ENCODE measurements at regions not wholly inside any gene's neighbourhood (a gene's known extent, or its start where the extent isn't known, plus 50 kb on each side); places are given as distances from the start of the nearest gene placed in this dataset.

DNA sequence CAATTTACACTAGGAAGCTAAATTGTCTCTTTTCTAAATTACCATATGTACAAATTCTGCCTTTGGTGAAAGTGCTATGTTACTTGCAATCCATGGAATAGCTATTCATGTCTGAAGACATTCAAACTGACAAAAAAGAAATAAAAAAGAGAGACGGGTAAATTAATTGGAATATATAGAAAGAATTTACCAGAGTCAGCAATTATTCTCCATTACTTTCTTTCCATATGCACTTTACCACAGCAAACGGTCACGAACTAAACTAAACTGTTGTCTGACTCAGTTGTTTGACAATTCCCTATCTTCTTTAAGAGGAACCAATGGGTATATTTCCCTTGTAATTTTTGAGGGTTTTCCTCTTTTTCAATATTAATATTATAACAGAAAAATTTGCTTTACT lies 85.7 kb downstream of the HOXA1 start:
- intact Hi-C loops (cut with micrococcal nuclease), result no loop called here
- Histone ChIP-seq H3K9me3 (ENCODE audit: control insufficient read depth in 1 of 2, insufficient read depth in 1 of 2, low read depth in 1 of 2, low read length in 2 of 2) (no peaks in the 10 kb centered on the region), H3K36me3 (ENCODE audit: control insufficient read depth in 1 of 2, insufficient read depth in 2 of 2, low read length in 2 of 2) (no peaks in the 10 kb centered on the region), H3K27ac (ENCODE audit: low read depth, low read length) (no peak overlapping the region), H3K27me3 (ENCODE audit: insufficient read depth, low read length) (no peaks in the 10 kb centered on the region), H3K9me2 (ENCODE audit: insufficient read depth) (no peaks in the 10 kb centered on the region), H4K20me1 (ENCODE audit: insufficient read depth) (no peaks in the 10 kb centered on the region), H3K9ac (ENCODE audit: low read length) (no peak overlapping the region), H3K4me3 (replicated peaks in 1 of 2; ENCODE audit: low read depth in 1 of 2, low read length in 2 of 2) (no peak overlapping the region), H3K4me2 (ENCODE audit: low read length) (no peak overlapping the region), H3K79me2 (ENCODE audit: insufficient read depth, low read length) (no peaks in the 10 kb centered on the region), H2AFZ (ENCODE audit: low read depth, low read length, poor library complexity, severe bottlenecking) (no peak overlapping the region), H3K4me1 (ENCODE audit: control insufficient read depth in 1 of 2, insufficient read depth in 2 of 2, low read length in 2 of 2) (no peaks in the 10 kb centered on the region)
- CTCF ChIA-PET, result no interaction called here
- ATAC-seq, result no peak
- DNase-seq (ENCODE audit: low read depth, low spot score), result no peak
- POLR2A ChIA-PET, result no interaction called here
- RAD21 ChIA-PET (ENCODE audit: low non-redundant PET in 1 of 2, low total read pairs in 2 of 2, uncharacterized antibody in 2 of 2, unreplicated experiment in 2 of 2), result no interaction called here
- BruUV-seq (replicated peaks), result no TSS peak
- no peak for TF ChIP-seq EZH2 (IDR thresholded peaks at IDR 0.05)
- TF ChIP-seq SRF (IDR thresholded peaks at IDR 0.05; ENCODE audit: low read depth), result no peak
- no peak for TF ChIP-seq CEBPB (IDR thresholded peaks at IDR 0.05; ENCODE audit: low read depth)
- no peak for TF ChIP-seq POLR2AphosphoS5 (IDR thresholded peaks at IDR 0.05; ENCODE audit: low read depth, low read length)
- no peak for TF ChIP-seq POLR2A (IDR thresholded peaks at IDR 0.05; ENCODE audit: borderline replicate concordance, extremely low read depth, insufficient read depth, insufficient read length)

DNA sequence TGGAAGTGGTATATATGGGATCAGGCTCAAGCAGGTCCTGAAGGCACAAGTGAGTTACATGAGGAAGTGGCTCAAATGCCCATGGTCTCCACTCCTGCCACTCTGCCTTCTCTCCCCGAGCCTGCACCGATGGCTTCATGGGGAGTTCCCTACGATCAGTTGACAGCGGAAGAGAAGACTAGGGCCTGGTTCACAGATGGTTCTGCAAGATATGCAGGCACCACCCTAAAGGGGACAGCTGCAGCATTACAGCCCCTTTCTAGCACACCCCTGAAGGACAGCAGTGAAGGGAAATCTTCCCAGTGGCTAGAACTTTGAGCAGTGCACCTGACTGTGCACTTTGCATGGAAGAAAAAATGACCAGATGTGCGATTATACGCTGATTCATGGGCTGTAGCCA lies 95.3 kb downstream of the HOXA1 start:
- no peaks in the 10 kb centered on the region for H3K27me3 ChIP-seq (ENCODE audit: insufficient read depth, low read length)
- no peaks in the 10 kb centered on the region for H4K20me1 ChIP-seq (ENCODE audit: insufficient read depth)
- DNase-seq (ENCODE audit: low read depth, low spot score), result no peak
- H3K4me1 ChIP-seq (ENCODE audit: control insufficient read depth in 1 of 2, insufficient read depth in 2 of 2, low read length in 2 of 2), result no peaks in the 10 kb centered on the region
- ATAC-seq, result no peak
- no peaks in the 10 kb centered on the region for H3K79me2 ChIP-seq (ENCODE audit: insufficient read depth, low read length)
- H3K36me3 ChIP-seq (ENCODE audit: control insufficient read depth in 1 of 2, insufficient read depth in 2 of 2, low read length in 2 of 2), result no peaks in the 10 kb centered on the region
- BruUV-seq (replicated peaks), result no TSS peak
- H3K27ac ChIP-seq (ENCODE audit: low read depth, low read length), result no peak overlapping the region
- no peak overlapping the region for H3K9ac ChIP-seq (ENCODE audit: low read length)
- intact Hi-C loops (cut with micrococcal nuclease), result no loop called here
- H2AFZ ChIP-seq (ENCODE audit: low read depth, low read length, poor library complexity, severe bottlenecking), result no peak overlapping the region
- no peak overlapping the region for H3K4me3 ChIP-seq (replicated peaks in 1 of 2; ENCODE audit: low read depth in 1 of 2, low read length in 2 of 2)
- no peak overlapping the region for H3K4me2 ChIP-seq (ENCODE audit: low read length)
- no peaks in the 10 kb centered on the region for H3K9me2 ChIP-seq (ENCODE audit: insufficient read depth)
- ChIA-PET POLR2A (no interaction called here), RAD21 (ENCODE audit: low non-redundant PET in 1 of 2, low total read pairs in 2 of 2, uncharacterized antibody in 2 of 2, unreplicated experiment in 2 of 2) (no interaction called here), CTCF (no interaction called here)
- no peaks in the 10 kb centered on the region for H3K9me3 ChIP-seq (ENCODE audit: control insufficient read depth in 1 of 2, insufficient read depth in 1 of 2, low read depth in 1 of 2, low read length in 2 of 2)
- TF ChIP-seq, protein P1, sequence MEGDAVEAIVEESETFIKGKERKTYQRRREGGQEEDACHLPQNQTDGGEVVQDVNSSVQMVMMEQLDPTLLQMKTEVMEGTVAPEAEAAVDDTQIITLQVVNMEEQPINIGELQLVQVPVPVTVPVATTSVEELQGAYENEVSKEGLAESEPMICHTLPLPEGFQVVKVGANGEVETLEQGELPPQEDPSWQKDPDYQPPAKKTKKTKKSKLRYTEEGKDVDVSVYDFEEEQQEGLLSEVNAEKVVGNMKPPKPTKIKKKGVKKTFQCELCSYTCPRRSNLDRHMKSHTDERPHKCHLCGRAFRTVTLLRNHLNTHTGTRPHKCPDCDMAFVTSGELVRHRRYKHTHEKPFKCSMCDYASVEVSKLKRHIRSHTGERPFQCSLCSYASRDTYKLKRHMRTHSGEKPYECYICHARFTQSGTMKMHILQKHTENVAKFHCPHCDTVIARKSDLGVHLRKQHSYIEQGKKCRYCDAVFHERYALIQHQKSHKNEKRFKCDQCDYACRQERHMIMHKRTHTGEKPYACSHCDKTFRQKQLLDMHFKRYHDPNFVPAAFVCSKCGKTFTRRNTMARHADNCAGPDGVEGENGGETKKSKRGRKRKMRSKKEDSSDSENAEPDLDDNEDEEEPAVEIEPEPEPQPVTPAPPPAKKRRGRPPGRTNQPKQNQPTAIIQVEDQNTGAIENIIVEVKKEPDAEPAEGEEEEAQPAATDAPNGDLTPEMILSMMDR (IDR thresholded peaks at IDR 0.05 in 2 of 3, conservative IDR thresholded peaks at IDR 0.05 in 1 of 3; ENCODE audit: borderline replicate concordance in 1 of 3, insufficient read depth in 1 of 3, low read depth in 2 of 3, low read length in 2 of 3), result no peak
- TF ChIP-seq JUND (IDR thresholded peaks at IDR 0.05) (no peak), ZNF274 (IDR thresholded peaks at IDR 0.05; ENCODE audit: low read depth, low read length) (no peak), TCF7L2 (IDR thresholded peaks at IDR 0.05; ENCODE audit: borderline replicate concordance, extremely low read depth, insufficient read depth, insufficient read length) (no peak), FOSL1 (IDR thresholded peaks at IDR 0.05; ENCODE audit: low read depth) (no peak), EZH2phosphoT487 (IDR thresholded peaks at IDR 0.05; ENCODE audit: borderline replicate concordance) (no peak), SRF (IDR thresholded peaks at IDR 0.05; ENCODE audit: low read depth) (no peak), ELF1 (IDR thresholded peaks at IDR 0.05; ENCODE audit: borderline replicate concordance, low read depth) (no peak), YY1 (IDR thresholded peaks at IDR 0.05; ENCODE audit: extremely low read depth, insufficient replicate concordance, low read depth, low read length) (no peak), POLR2A (IDR thresholded peaks at IDR 0.05; ENCODE audit: borderline replicate concordance, extremely low read depth, insufficient read depth, insufficient read length) (no peak), EZH2 (IDR thresholded peaks at IDR 0.05) (no peak), CBX3 (IDR thresholded peaks at IDR 0.05; ENCODE audit: low read depth) (no peak), RAD21 (IDR thresholded peaks at IDR 0.05; ENCODE audit: low read depth) (no peak), SP1 (IDR thresholded peaks at IDR 0.05; ENCODE audit: low read depth) (no peak), SIN3A (IDR thresholded peaks at IDR 0.05; ENCODE audit: low read depth) (no peak)
- TF ChIP-seq, protein P2, sequence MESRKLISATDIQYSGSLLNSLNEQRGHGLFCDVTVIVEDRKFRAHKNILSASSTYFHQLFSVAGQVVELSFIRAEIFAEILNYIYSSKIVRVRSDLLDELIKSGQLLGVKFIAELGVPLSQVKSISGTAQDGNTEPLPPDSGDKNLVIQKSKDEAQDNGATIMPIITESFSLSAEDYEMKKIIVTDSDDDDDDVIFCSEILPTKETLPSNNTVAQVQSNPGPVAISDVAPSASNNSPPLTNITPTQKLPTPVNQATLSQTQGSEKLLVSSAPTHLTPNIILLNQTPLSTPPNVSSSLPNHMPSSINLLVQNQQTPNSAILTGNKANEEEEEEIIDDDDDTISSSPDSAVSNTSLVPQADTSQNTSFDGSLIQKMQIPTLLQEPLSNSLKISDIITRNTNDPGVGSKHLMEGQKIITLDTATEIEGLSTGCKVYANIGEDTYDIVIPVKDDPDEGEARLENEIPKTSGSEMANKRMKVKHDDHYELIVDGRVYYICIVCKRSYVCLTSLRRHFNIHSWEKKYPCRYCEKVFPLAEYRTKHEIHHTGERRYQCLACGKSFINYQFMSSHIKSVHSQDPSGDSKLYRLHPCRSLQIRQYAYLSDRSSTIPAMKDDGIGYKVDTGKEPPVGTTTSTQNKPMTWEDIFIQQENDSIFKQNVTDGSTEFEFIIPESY (IDR thresholded peaks at IDR 0.05; ENCODE audit: extremely low read depth, insufficient replicate concordance, low read length), result no peak

All from HCT116 (cell line).